A673 (cell line): ENCODE measurements at regions not wholly inside any gene's neighbourhood (a gene's known extent, or its start where the extent isn't known, plus 50 kb on each side); places are given as distances from the start of the nearest gene placed in this dataset.

Source experiments
- BruUV-seq: library from RNA; stranded (reverse); fragments of 400-500 nt; replicated peaks from 2 replicates; lab custom pipeline; 2021; lab: Mats Ljungman, UMichigan
- CTCF ChIA-PET: fragments of 300-600 bp; sonication (Branson Sonifier 250); formaldehyde crosslinking; loops from one replicate; lab custom pipeline; 2022; ENCODE audit warnings: antibody characterized with exemption; lab: Charles Lee
- POLR2A ChIA-PET: fragments of 300-600 bp; sonication (Branson Sonifier 250); formaldehyde crosslinking; loops from one replicate; lab custom pipeline; 2022; ENCODE audit warnings: antibody characterized with exemption; ENCODE audit not compliant: low non-redundant PET; lab: Charles Lee
- DNase-seq: peaks from one replicate; pipeline ENCODE4 v3.0.0-alpha.2; 2015; ENCODE audit warnings: low spot score
- H3K27ac ChIP-seq: fragments of 200-600 bp; sonication (generic); 2 replicates; pipeline ENCODE4 v1.5.1; 2016; ENCODE audit warnings: mixed run types, low read depth, mild to moderate bottlenecking, mixed read lengths, antibody characterized with exemption, low read length; ENCODE audit not compliant: poor library complexity, severe bottlenecking
- H3K27me3 ChIP-seq: fragments of 200-600 bp; sonication (generic); replicated peaks from 2 replicates; pipeline ENCODE4 v1.6.1; 2017; ENCODE audit warnings: mixed run types, low read depth, mild to moderate bottlenecking, mixed read lengths, antibody characterized with exemption, low read length; ENCODE audit not compliant: insufficient read depth, poor library complexity
- H3K36me3 ChIP-seq: fragments of 200-600 bp; sonication (generic); 2 replicates; pipeline ENCODE4 v1.6.1; 2016; ENCODE audit warnings: mixed run types, mild to moderate bottlenecking, mixed read lengths, antibody characterized with exemption, low read length; ENCODE audit not compliant: insufficient read depth, poor library complexity, severe bottlenecking
- H3K4me1 ChIP-seq: fragments of 200-600 bp; sonication (generic); 2 replicates; pipeline ENCODE4 v1.6.1; 2017; ENCODE audit warnings: mixed run types, mild to moderate bottlenecking, mixed read lengths, antibody characterized with exemption, low read length; ENCODE audit not compliant: insufficient read depth, poor library complexity, severe bottlenecking
- H3K4me3 ChIP-seq: fragments of 200-600 bp; sonication (generic); 2 replicates; pipeline ENCODE4 v1.5.1; 2016; ENCODE audit warnings: low read depth, mixed run types, mild to moderate bottlenecking, mixed read lengths, low read length; ENCODE audit not compliant: poor library complexity, severe bottlenecking
- H3K9me3 ChIP-seq: fragments of 200-600 bp; sonication (generic); 2 replicates; pipeline ENCODE4 v1.6.1; 2016; ENCODE audit warnings: mixed run types, low read depth, mild to moderate bottlenecking, mixed read lengths, antibody characterized with exemption, low read length; ENCODE audit not compliant: poor library complexity, severe bottlenecking
- EZH2 ChIP-seq: fragments of 200-600 bp; sonication (generic); IDR thresholded peaks from 2 replicates; pipeline ENCODE4 v1.6.1; 2017; ENCODE audit warnings: borderline replicate concordance, low read depth, mild to moderate bottlenecking, mixed read lengths, antibody characterized with exemption, low read length; ENCODE audit not compliant: poor library complexity, severe bottlenecking
- intact Hi-C: fragments of 100-400 bp; cut with micrococcal nuclease; formaldehyde crosslinking; loops from one replicate; pipeline ENCODE4 v1.10.0; 2022; ENCODE audit not compliant: unreplicated experiment
- TF ChIP-seq, protein P1 (sequence below): fragments of 300-800, 200-600 bp; sonication (generic); conservative IDR thresholded peaks from 2 replicates; pipeline ENCODE4 v1.5.1; 2017; ENCODE audit warnings: low read depth, mild to moderate bottlenecking, antibody characterized with exemption, low read length, moderate library complexity, mixed read lengths

DNA sequence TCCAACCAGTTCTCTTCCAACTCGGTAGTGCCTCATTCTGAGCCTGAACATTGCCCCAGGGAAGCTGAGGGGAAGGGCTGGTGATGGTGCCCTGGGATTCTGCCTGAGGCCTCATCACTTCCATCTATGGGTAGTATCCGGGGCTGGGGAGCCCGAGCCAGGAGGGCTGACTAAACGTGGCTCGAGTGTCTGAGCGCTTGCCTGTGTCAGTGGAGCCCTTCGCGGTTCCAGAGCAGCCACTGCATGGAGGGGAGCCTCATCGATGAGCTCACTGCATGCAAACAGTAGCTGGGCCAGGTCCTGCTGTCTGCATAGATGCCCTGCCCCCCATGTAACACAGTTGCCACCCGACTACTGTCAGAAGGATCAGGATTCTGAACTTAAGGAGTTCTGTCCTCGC lies 129.3 kb downstream of the GLI2 start:
- Histone ChIP-seq H3K4me3 (no peak overlapping the region), H3K36me3 (no peaks in the 10 kb centered on the region), H3K27me3 (no peaks in the 10 kb centered on the region), H3K4me1 (peaks cover 16% of the 10 kb centered on the region), H3K9me3 (no peaks in the 10 kb centered on the region), H3K27ac (no peak overlapping the region)
- intact Hi-C loops, result no loop called here
- DNase-seq, result no peak
- ChIA-PET CTCF (no interaction called here), POLR2A (no interaction called here)
- TF ChIP-seq, protein P1, sequence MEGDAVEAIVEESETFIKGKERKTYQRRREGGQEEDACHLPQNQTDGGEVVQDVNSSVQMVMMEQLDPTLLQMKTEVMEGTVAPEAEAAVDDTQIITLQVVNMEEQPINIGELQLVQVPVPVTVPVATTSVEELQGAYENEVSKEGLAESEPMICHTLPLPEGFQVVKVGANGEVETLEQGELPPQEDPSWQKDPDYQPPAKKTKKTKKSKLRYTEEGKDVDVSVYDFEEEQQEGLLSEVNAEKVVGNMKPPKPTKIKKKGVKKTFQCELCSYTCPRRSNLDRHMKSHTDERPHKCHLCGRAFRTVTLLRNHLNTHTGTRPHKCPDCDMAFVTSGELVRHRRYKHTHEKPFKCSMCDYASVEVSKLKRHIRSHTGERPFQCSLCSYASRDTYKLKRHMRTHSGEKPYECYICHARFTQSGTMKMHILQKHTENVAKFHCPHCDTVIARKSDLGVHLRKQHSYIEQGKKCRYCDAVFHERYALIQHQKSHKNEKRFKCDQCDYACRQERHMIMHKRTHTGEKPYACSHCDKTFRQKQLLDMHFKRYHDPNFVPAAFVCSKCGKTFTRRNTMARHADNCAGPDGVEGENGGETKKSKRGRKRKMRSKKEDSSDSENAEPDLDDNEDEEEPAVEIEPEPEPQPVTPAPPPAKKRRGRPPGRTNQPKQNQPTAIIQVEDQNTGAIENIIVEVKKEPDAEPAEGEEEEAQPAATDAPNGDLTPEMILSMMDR, result no peak
- TF ChIP-seq EZH2, result no peak
- BruUV-seq, result no TSS peak

- CTCF ChIA-PET, result no interaction called here
Observed at GRCh38 chr2:120865656-120866055, 130.0 kb downstream of the GLI2 start.

DNA sequence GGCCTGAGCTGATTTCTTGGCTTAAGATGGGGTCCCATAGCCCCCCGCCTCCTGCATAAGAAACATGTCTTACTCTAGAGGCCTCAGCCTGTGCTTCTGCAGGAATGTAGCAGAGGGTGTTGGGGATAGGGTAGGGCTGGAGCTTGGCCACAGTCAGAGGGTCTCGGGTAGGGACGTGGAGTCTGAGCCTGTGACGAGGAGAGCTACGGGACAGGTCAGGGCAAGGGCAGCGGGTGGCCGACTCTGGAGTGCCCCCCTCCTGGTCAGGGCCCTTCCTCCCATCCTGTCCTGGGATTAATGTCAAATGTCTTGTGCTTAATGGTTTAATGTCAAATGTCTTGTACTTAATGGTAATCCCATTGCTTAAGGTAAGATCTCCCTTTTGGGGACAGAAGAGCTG lies 130.4 kb downstream of the GLI2 start:
- peaks cover 16% of the 10 kb centered on the region for H3K4me1 ChIP-seq
- intact Hi-C loops, result no loop called here
- DNase-seq, result no peak

More at GRCh38 chr2:120865656-120866055, 130.0 kb downstream of the GLI2 start:
- POLR2A ChIA-PET, result no interaction called here
- intact Hi-C loops, result no loop called here
- Histone ChIP-seq H3K4me3 (no peak overlapping the region), H3K4me1 (peaks cover 16% of the 10 kb centered on the region), H3K27ac (no peak overlapping the region), H3K9me3 (no peaks in the 10 kb centered on the region), H3K27me3 (no peaks in the 10 kb centered on the region), H3K36me3 (no peaks in the 10 kb centered on the region)
- no TSS peak for BruUV-seq
- DNase-seq, result no peak
- TF ChIP-seq EZH2, result no peak
- TF ChIP-seq, protein P1, result no peak

More for the DNA sequence above, 130.4 kb downstream of the GLI2 start:
- BruUV-seq, result no TSS peak
- ChIA-PET CTCF (no interaction called here), POLR2A (no interaction called here)
- H3K9me3 ChIP-seq, result no peaks in the 10 kb centered on the region
- H3K27me3 ChIP-seq, result no peaks in the 10 kb centered on the region
- no peaks in the 10 kb centered on the region for H3K36me3 ChIP-seq
- H3K27ac ChIP-seq, result no peak overlapping the region
- no peak overlapping the region for H3K4me3 ChIP-seq
- TF ChIP-seq, protein P1, result no peak
- no peak for TF ChIP-seq EZH2
